Ascending aorta (tissue), 2 donors: ENCODE measurements at regions not wholly inside any gene's neighbourhood (a gene's known extent, or its start where the extent isn't known, plus 50 kb on each side); places are given as distances from the start of the nearest gene placed in this dataset.

Source experiments
- DNase-seq, 2 donors: peaks; one replicate each; pipeline ENCODE4 v3.0.0-alpha.2; 2019; ENCODE audit warnings: low spot score in 2 of 2
- H3K27ac ChIP-seq, 2 donors: fragments of 200-600 bp; sonication (generic); one replicate each; pipeline ENCODE4 v1.5.1; 2016 to 2017; ENCODE audit warnings: mild to moderate bottlenecking in 1 of 2
- H3K27me3 ChIP-seq: fragments of 200-600 bp; sonication (generic); one replicate; pipeline ENCODE4 v1.5.1; 2017
- H3K36me3 ChIP-seq, 2 donors: fragments of 200-600 bp; sonication (generic); one replicate each; pipeline ENCODE4 v1.5.1; 2016
- H3K4me1 ChIP-seq, 2 donors: fragments of 200-600 bp; sonication (generic); one replicate each; pipeline ENCODE4 v1.5.1; 2016 to 2017; ENCODE audit warnings: mild to moderate bottlenecking in 1 of 2
- H3K4me3 ChIP-seq, 2 donors: fragments of 200-600 bp; sonication (generic); one replicate each; pipeline ENCODE4 v1.5.1; 2016 to 2017; ENCODE audit warnings: mild to moderate bottlenecking in 1 of 2
- H3K9me3 ChIP-seq, 2 donors: fragments of 200-600 bp; sonication (generic); one replicate each; pipeline ENCODE4 v1.5.1; 2016
- CTCF ChIP-seq, 3 experiments: fragments of 200-600 bp in 2 of 3; fragments of 450-650 bp in 1 of 3; sonication (generic) in 2 of 3; IDR thresholded peaks; one replicate each; pipeline ENCODE4 v1.5.1; 2016 to 2019; ENCODE audit warnings: antibody characterized with exemption in 3 of 3, mild to moderate bottlenecking in 1 of 3, moderate library complexity in 1 of 3
- intact Hi-C: fragments of 100-400 bp; cut with DNase I; formaldehyde crosslinking; loops from one replicate; pipeline ENCODE4 v1.15.1; 2023

DNA sequence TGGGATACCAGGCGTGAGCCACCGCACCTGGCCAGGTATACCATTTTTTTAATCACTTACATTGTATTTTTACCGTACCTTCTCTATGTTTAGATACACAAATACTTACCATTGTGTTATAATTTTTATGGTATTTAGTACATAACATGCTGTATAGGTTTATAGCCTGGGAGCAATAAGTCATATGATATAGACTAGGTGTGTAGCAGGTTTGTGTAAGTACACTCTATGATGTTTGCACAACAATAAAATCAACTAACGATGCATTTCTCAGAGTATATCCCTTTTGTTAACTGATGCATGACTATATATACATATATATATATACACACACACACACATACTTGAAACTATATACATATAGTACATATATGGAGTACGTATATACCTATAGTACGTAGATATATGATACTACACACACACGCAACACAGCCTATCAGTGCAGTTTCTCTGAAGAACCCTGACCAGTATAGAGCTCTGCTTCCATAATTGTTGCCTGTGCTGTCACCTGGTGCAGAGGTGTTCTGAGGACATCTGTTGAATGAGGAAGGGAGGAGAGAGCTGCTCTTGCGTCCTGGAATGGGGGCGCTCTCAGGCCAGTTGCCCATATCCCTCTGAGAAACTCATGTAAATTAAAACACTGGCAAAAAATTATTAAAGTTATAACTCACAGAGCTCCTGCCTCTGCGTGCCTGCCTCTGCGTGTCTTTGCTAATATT is 315.3 kb downstream of the FGFR2 start:
- intact Hi-C loops = no loop called here
- H3K27me3 ChIP-seq = no peaks in the 10 kb centered on the region
- DNase-seq = no peak
- no peaks in the 10 kb centered on the region for H3K36me3 ChIP-seq
- H3K4me3 ChIP-seq = no peak overlapping the region
- H3K9me3 ChIP-seq = no peaks in the 10 kb centered on the region
- TF ChIP-seq CTCF (IDR thresholded peaks at IDR 0.05) = no peak
- peaks cover 0 to 9% of the 10 kb centered on the region in 2 donors for H3K4me1 ChIP-seq
- H3K27ac ChIP-seq = no peak overlapping the region

- intact Hi-C loops = no loop called here
These were observed 313.3 kb downstream of the FGFR2 start for GRCh38 chr10:121284936-121285335.

GRCh38 chr10:121285406-121286196 is 312.6 kb downstream of the FGFR2 start:
- intact Hi-C loops = no loop called here
- no peak overlapping the region for H3K4me3 ChIP-seq
- TF ChIP-seq CTCF (IDR thresholded peaks at IDR 0.05) = no peak
- no peak for DNase-seq
- H3K4me1 ChIP-seq = peaks cover 0 to 9% of the 10 kb centered on the region in 2 donors
- no peaks in the 10 kb centered on the region for H3K27me3 ChIP-seq
- no peaks in the 10 kb centered on the region for H3K9me3 ChIP-seq
- no peak overlapping the region for H3K27ac ChIP-seq
- no peaks in the 10 kb centered on the region for H3K36me3 ChIP-seq

More at GRCh38 chr10:121284936-121285335, 313.3 kb downstream of the FGFR2 start:
- no peak overlapping the region for H3K4me3 ChIP-seq
- H3K27ac ChIP-seq = no peak overlapping the region
- H3K4me1 ChIP-seq = peaks cover 0 to 9% of the 10 kb centered on the region in 2 donors
- no peak for TF ChIP-seq CTCF (IDR thresholded peaks at IDR 0.05)
- no peak for DNase-seq
- no peaks in the 10 kb centered on the region for H3K36me3 ChIP-seq
- no peaks in the 10 kb centered on the region for H3K27me3 ChIP-seq
- no peaks in the 10 kb centered on the region for H3K9me3 ChIP-seq

- no peak overlapping the region for H3K4me3 ChIP-seq
- no peak overlapping the region for H3K27ac ChIP-seq
- no peak for DNase-seq
- intact Hi-C loops = no loop called here
- no peaks in the 10 kb centered on the region for H3K27me3 ChIP-seq
- TF ChIP-seq CTCF (IDR thresholded peaks at IDR 0.05) = no peak
- H3K9me3 ChIP-seq = no peaks in the 10 kb centered on the region
- no peaks in the 10 kb centered on the region for H3K36me3 ChIP-seq
- H3K4me1 ChIP-seq = peaks cover 0 to 9% of the 10 kb centered on the region in 2 donors
These were observed 310.2 kb downstream of the FGFR2 start for GRCh38 chr10:121288011-121288410.

- no peaks in the 10 kb centered on the region for H3K36me3 ChIP-seq
- H3K27me3 ChIP-seq = no peaks in the 10 kb centered on the region
- H3K4me1 ChIP-seq = peaks cover 0 to 9% of the 10 kb centered on the region in 2 donors
- no peaks in the 10 kb centered on the region for H3K9me3 ChIP-seq
- H3K27ac ChIP-seq = no peak overlapping the region
- intact Hi-C loops = no loop called here
- no peak for DNase-seq
- no peak for TF ChIP-seq CTCF (IDR thresholded peaks at IDR 0.05)
- H3K4me3 ChIP-seq = no peak overlapping the region
These were observed 309.2 kb downstream of the FGFR2 start for GRCh38 chr10:121288864-121289661.
